Astrocyte of the spinal cord (primary cell): ENCODE measurements at regions not wholly inside any gene's neighbourhood (a gene's known extent, or its start where the extent isn't known, plus 50 kb on each side); places are given as distances from the start of the nearest gene placed in this dataset.
A peak's percentile ranks its signal among the peaks of the same experiment; 100 is the strongest.

ENCODE experiments used
- DNase-seq: peaks from one replicate; pipeline ENCODE4 v3.0.0; 2011; ENCODE audit warnings: low read depth, low spot score
- H3K4me3 ChIP-seq: 2 replicates; pipeline ENCODE4 v1.5.1; 2011; ENCODE audit warnings: low read depth, mild to moderate bottlenecking, low read length, moderate library complexity
- CTCF ChIP-seq: IDR thresholded peaks from 2 replicates; pipeline ENCODE4 v1.5.1; 2012; ENCODE audit warnings: low read depth, mild to moderate bottlenecking, low read length, inconsistent platforms
- in situ Hi-C: cut with HindIII; loops from 2 replicates; pipeline ENCODE4 v1.10.0; 2017; ENCODE audit warnings: low sequenced_read_pairs

DNA sequence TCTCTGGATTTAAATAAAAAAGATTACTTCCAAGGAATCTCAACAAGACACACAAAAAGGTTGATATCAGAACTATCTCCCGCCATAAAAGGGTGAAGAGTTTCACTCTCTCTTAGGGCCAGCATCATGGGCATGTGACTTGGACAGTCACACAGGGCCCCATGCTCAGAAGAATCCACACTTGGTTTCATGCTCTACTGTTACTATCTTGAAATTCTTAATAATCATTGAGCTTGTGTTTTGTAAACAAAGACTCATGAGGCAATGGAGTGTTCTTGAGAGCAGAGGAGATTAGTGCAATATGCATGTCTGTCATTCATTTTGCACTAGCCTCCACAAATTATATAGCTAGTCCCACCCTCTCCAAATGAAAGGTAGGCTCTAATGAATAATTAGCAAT lies 58.4 kb downstream of the HMHB1 start:
- no peak overlapping the region for H3K4me3 ChIP-seq
- in situ Hi-C loops, result no loop called here
- no peak for DNase-seq
- TF ChIP-seq CTCF, result no peak

- in situ Hi-C loops, result no loop called here
- no peak overlapping the region for H3K4me3 ChIP-seq
- DNase-seq, result no peak
- TF ChIP-seq CTCF, result no peak
Observed at GRCh38 chr5:143870871-143871632, 59.1 kb downstream of the HMHB1 start.

DNA sequence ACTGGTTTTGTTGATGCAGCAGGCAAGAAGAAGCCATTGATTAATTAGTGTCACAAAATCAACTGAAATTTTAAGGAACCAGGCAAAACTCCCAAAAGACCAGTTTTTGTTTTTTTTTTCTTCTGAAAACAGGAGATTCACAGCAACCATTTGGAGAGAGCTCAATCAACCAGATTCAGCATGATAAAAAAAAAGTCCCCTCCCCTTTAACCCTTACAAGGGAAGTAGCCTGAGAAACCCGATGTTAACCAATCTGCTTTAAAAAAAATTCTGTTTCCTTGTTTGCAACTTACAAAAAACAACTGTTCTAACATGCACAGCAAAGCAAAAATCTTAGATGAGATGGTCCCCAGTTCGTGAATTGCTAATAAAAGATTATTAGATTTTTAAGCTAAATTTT lies 59.7 kb downstream of the HMHB1 start:
- no peak for DNase-seq
- no peak for TF ChIP-seq CTCF
- H3K4me3 ChIP-seq, result no peak overlapping the region
- in situ Hi-C loops, result no loop called here

GRCh38 chr5:143874312-143874711 lies 62.4 kb downstream of the HMHB1 start:
- in situ Hi-C loops, result no loop called here
- DNase-seq, result peak; percentile 58
- no peak overlapping the region for H3K4me3 ChIP-seq
- TF ChIP-seq CTCF, result no peak

DNA sequence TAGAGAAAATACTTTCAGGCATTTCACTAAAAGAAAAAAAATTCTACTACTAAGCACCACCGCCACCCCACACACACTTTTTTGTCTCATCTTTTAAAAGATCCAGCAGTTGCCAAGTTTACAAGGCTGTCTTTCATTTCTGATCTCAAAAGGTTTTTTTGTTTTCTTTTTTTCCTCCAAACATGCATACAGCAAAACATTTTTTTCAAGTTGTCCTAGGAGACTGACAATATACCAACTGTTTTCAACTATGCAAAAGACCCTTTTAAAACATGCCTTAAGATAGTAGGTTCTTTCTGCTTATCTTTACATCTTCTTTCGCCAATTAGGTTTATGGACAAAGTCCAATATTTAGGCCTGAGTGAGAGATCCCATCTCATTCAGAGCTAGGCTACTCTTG lies 65.2 kb downstream of the HMHB1 start:
- no peak for DNase-seq
- no peak overlapping the region for H3K4me3 ChIP-seq
- no peak for TF ChIP-seq CTCF
- in situ Hi-C loops, result no loop called here

- no peak for TF ChIP-seq CTCF
- in situ Hi-C loops, result no loop called here
- DNase-seq, result no peak
Observed at GRCh38 chr5:143878430-143878829, 66.5 kb downstream of the HMHB1 start.

More at GRCh38 chr5:143878430-143878829, 66.5 kb downstream of the HMHB1 start:
- H3K4me3 ChIP-seq, result no peak overlapping the region
